Smooth muscle cell (in vitro differentiated cells): ENCODE measurements at regions not wholly inside any gene's neighbourhood (a gene's known extent, or its start where the extent isn't known, plus 50 kb on each side); places are given as distances from the start of the nearest gene placed in this dataset.
"Not testable (repeated sequence)": the region's sequence is repeated elsewhere in the genome, so short reads cannot be mapped to it uniquely, and the experiment has no call there.

Experiments
- DNase-seq: peaks from one replicate; lab custom pipeline; 2025; ENCODE audit not compliant: unreplicated experiment; lab: John Stamatoyannopoulos, UW
- H2AFZ ChIP-seq: fragments of 200-600 bp; sonication (generic); 2 replicates; pipeline ENCODE4 v1.6.0; 2016; ENCODE audit warnings: antibody characterized with exemption, low read depth, mild to moderate bottlenecking
- H3F3A ChIP-seq: fragments of 200-600 bp; sonication (generic); 2 replicates; pipeline ENCODE4 v1.6.0; 2017; ENCODE audit warnings: antibody characterized with exemption, low read depth
- H3K27ac ChIP-seq: fragments of 200-600 bp; sonication (generic); 2 replicates; pipeline ENCODE4 v1.5.1; 2016; ENCODE audit warnings: low read depth, mild to moderate bottlenecking
- H3K27me3 ChIP-seq: fragments of 200-600 bp; sonication (generic); 2 replicates; pipeline ENCODE4 v1.6.1; 2016; ENCODE audit warnings: low read depth, mild to moderate bottlenecking
- H3K36me3 ChIP-seq: fragments of 200-600 bp; sonication (generic); 2 replicates; pipeline ENCODE4 v1.5.1; 2016; ENCODE audit warnings: low read depth
- H3K4me1 ChIP-seq: fragments of 200-600 bp; sonication (generic); 2 replicates; pipeline ENCODE4 v1.5.1; 2016; ENCODE audit warnings: low read depth
- H3K4me2 ChIP-seq: fragments of 200-600 bp; sonication (generic); 2 replicates; pipeline ENCODE4 v1.6.0; 2016; ENCODE audit warnings: mild to moderate bottlenecking
- H3K4me3 ChIP-seq: fragments of 200-600 bp; sonication (generic); 2 replicates; pipeline ENCODE4 v1.5.1; 2016; ENCODE audit warnings: mild to moderate bottlenecking
- H3K79me2 ChIP-seq: fragments of 200-600 bp; sonication (generic); 2 replicates; pipeline ENCODE4 v1.6.0; 2016; ENCODE audit warnings: low read depth, mild to moderate bottlenecking
- H3K9ac ChIP-seq: fragments of 200-600 bp; sonication (generic); 2 replicates; pipeline ENCODE4 v1.6.0; 2016; ENCODE audit warnings: low read depth
- H3K9me3 ChIP-seq: fragments of 200-600 bp; sonication (generic); replicated peaks from 2 replicates; pipeline ENCODE4 v1.5.1; 2016; ENCODE audit warnings: low read depth
- H4K20me1 ChIP-seq: fragments of 200-600 bp; sonication (generic); 2 replicates; pipeline ENCODE4 v1.6.0; 2016; ENCODE audit warnings: low read depth
- WGBS: methylation state at CpG from one replicate; pipeline ENCODE4 v1.1.7; 2016; ENCODE audit warnings: low lambda C conversion rate; 5-methylcytosine and 5-hydroxymethylcytosine counted together

DNA sequence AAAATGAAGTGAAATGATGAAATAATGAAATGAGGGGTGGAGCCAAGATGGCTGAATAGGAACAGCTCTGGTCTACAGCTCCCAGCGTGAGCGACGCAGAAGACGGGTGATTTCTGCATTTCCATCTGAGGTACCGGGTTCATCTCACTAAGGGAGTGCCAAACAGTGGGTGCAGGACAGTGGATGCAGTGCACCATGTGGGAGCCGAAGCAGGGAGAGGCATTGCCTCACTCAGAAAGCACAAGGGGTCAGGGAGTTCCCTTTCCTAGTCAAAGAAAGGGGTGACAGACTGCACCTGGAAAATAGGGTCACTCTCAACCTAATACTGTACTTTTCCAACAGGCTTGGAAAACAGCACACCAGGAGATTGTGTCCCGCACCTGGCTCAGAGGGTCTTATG lies 2755.4 kb downstream of the RPIA start:
- not testable (repeated sequence) for H4K20me1 ChIP-seq, H3K9me3 ChIP-seq, H3K36me3 ChIP-seq, H3K4me3 ChIP-seq, H3K9ac ChIP-seq, H3K4me2 ChIP-seq, H3K79me2 ChIP-seq, H3K4me1 ChIP-seq, H3F3A ChIP-seq, H3K27ac ChIP-seq, H3K27me3 ChIP-seq, H2AFZ ChIP-seq, DNase-seq
- WGBS = 88% methylated on average over 6 of the region's 7 CpGs

DNA sequence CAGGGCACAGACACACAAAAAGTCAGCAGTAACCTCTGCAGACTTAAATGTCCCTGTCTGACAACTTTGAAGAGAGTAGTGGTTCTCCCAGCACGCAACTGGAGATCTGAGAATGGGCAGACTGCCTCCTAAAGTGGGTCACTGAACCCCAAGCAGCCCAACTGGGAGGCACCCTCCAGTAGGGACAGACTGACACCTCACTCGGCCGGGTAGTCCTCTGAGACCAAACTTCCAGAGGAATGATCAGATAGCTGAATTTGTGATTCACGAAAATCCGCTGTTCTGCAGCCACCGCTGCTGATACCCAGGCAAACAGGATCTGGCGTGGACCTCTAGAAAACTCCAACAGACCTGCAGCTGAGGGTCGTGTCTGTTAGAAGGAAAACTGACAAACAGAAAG lies 2756.0 kb downstream of the RPIA start:
- not testable (repeated sequence) for H3K27ac ChIP-seq, H3K4me1 ChIP-seq, H3K27me3 ChIP-seq, H3K36me3 ChIP-seq, H3K9me3 ChIP-seq, H3K9ac ChIP-seq, H3F3A ChIP-seq, H3K4me3 ChIP-seq, H3K79me2 ChIP-seq, DNase-seq, H2AFZ ChIP-seq, H3K4me2 ChIP-seq, H4K20me1 ChIP-seq
- 82% methylated on average over 8 of the region's 8 CpGs for WGBS

- H3K9me3 ChIP-seq, H3K27ac ChIP-seq, H3F3A ChIP-seq, H3K9ac ChIP-seq, H3K4me2 ChIP-seq, H3K4me3 ChIP-seq, H3K36me3 ChIP-seq, DNase-seq, H3K4me1 ChIP-seq, H3K79me2 ChIP-seq, H2AFZ ChIP-seq, H4K20me1 ChIP-seq, H3K27me3 ChIP-seq: not testable (repeated sequence)
- 71% methylated on average over 9 of the region's 9 CpGs for WGBS
Observed at GRCh38 chr2:91462292-91462691, 2770.8 kb downstream of the RPIA start.

DNA sequence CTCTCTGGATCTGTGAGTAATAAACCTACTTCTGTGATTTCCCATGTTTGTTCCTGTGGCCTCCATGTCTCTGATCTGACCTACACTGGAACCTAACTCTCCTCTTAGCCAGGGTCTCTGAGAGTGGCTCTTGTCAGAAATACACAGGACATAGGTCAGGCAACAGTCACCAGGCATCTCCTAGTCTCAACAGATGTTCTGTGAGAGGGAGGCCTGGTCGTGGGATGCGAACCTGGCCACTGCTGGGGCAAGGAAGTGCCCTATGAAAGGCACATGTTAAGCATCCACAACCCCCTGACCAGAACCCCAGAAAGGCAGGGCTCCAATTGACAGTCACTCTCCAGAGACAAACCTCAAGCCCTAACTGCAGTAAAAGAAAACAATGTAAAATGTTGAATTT lies 2771.5 kb downstream of the RPIA start:
- H4K20me1 ChIP-seq, H3K4me1 ChIP-seq, H3K4me2 ChIP-seq, DNase-seq, H3K4me3 ChIP-seq, H3F3A ChIP-seq, H3K27ac ChIP-seq, H3K79me2 ChIP-seq, H2AFZ ChIP-seq, H3K27me3 ChIP-seq, H3K9me3 ChIP-seq, H3K9ac ChIP-seq, H3K36me3 ChIP-seq: not testable (repeated sequence)
- 44% methylated on average over 2 of the region's 2 CpGs for whole genome bisulfite sequencing

- not testable (repeated sequence) for H3F3A ChIP-seq, DNase-seq
- 16% methylated on average over 1 of the region's 1 CpG for WGBS
Observed at GRCh38 chr2:91466780-91467363, 2775.4 kb downstream of the RPIA start.

DNA sequence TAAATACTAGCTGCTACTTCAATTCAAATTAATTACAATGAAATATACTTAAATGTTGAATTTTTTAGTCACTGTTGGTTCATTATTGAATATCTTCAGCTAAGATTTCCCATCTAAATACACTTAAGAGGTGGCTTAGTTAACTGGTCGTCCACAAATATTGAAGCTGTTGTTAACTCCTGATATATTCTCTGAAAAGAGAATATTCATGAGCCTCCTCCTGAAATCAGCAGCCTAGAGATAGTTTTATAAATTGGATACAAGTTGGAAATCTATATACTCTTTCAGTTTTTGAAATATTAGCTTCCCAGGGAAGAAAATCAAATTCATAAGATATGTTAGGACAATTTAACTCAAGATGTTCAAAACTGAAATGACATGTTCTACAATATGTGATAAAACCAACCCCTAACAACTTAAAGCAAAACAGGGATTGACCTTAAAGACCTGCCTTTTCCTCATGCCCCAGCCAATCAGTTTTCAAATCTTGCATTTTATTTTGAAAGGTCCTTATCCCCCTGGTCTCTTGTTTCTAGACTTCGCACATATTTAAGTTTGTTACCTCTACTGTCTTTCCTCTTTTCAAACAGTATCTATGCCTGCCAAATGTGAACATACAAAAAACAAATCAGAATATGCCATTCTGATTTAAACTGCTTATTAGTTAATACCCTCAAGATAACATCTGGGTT lies 2784.9 kb downstream of the RPIA start:
- not testable (repeated sequence) for H3K9ac ChIP-seq, H3K4me3 ChIP-seq, H3K36me3 ChIP-seq, H2AFZ ChIP-seq, DNase-seq, H3F3A ChIP-seq, H3K9me3 ChIP-seq, H4K20me1 ChIP-seq, H3K4me1 ChIP-seq, H3K27me3 ChIP-seq, H3K79me2 ChIP-seq, H3K4me2 ChIP-seq, H3K27ac ChIP-seq
- WGBS = 63% methylated on average over 2 of the region's 2 CpGs

More at GRCh38 chr2:91466780-91467363, 2775.4 kb downstream of the RPIA start:
- H4K20me1 ChIP-seq, H3K27ac ChIP-seq, H3K36me3 ChIP-seq, H3K4me3 ChIP-seq, H2AFZ ChIP-seq, H3K4me1 ChIP-seq, H3K27me3 ChIP-seq, H3K4me2 ChIP-seq, H3K9ac ChIP-seq, H3K9me3 ChIP-seq, H3K79me2 ChIP-seq: not testable (repeated sequence)

- H3K9me3 ChIP-seq, H3F3A ChIP-seq, H3K4me3 ChIP-seq, H2AFZ ChIP-seq, H3K27me3 ChIP-seq, H4K20me1 ChIP-seq, H3K4me2 ChIP-seq, H3K36me3 ChIP-seq, H3K27ac ChIP-seq, H3K9ac ChIP-seq, DNase-seq, H3K4me1 ChIP-seq, H3K79me2 ChIP-seq: not testable (repeated sequence)
- WGBS = 91% methylated on average over 14 of the region's 25 CpGs
Observed at GRCh38 chr2:91476936-91477246, 2785.4 kb downstream of the RPIA start.

GRCh38 chr2:91477291-91477690 lies 2785.8 kb downstream of the RPIA start:
- H3K27me3 ChIP-seq, H3K4me1 ChIP-seq, H3K27ac ChIP-seq, H3K9ac ChIP-seq, H2AFZ ChIP-seq, H3K4me3 ChIP-seq, DNase-seq, H3K36me3 ChIP-seq, H3K79me2 ChIP-seq, H3F3A ChIP-seq, H3K4me2 ChIP-seq, H4K20me1 ChIP-seq, H3K9me3 ChIP-seq: not testable (repeated sequence)
- 89% methylated on average over 34 of the region's 51 CpGs for WGBS
